Liver (tissue), 8 donors: ENCODE measurements at regions not wholly inside any gene's neighbourhood (a gene's known extent, or its start where the extent isn't known, plus 50 kb on each side); places are given as distances from the start of the nearest gene placed in this dataset.

ENCODE experiments used
- DNase-seq: peaks from one replicate; pipeline ENCODE4 v3.0.0-alpha.2; 2017; ENCODE audit warnings: low spot score
- H3K27ac ChIP-seq, 2 donors: one replicate each; pipeline ENCODE4 v1.7.0; 2013; ENCODE audit warnings: inconsistent platforms in 2 of 2, low read length in 2 of 2, control low read depth in 1 of 2, low read depth in 1 of 2, mild to moderate bottlenecking in 1 of 2
- H3K27me3 ChIP-seq, 4 donors: one replicate each; pipeline versions ENCODE4 v1.6.1 to v1.7.0; 2013; ENCODE audit warnings: low read length in 3 of 4, inconsistent platforms in 1 of 4, mild to moderate bottlenecking in 1 of 4, moderate library complexity in 1 of 4; ENCODE audit not compliant: control insufficient read depth in 4 of 4, insufficient read depth in 4 of 4
- H3K36me3 ChIP-seq, 4 donors: one replicate each; pipeline versions ENCODE4 v1.6.1 to v1.7.0; 2013; ENCODE audit warnings: low read length in 3 of 4, mild to moderate bottlenecking in 3 of 4, low read depth in 1 of 4, moderate library complexity in 1 of 4; ENCODE audit not compliant: control insufficient read depth in 4 of 4, insufficient read depth in 3 of 4
- H3K4me1 ChIP-seq, 4 donors: one replicate each; pipeline versions ENCODE4 v1.6.1 to v1.7.0; 2013; ENCODE audit warnings: low read length in 3 of 4, mild to moderate bottlenecking in 3 of 4, moderate library complexity in 1 of 4; ENCODE audit not compliant: control insufficient read depth in 4 of 4, insufficient read depth in 4 of 4
- H3K4me3 ChIP-seq, 3 donors: one replicate each; pipeline versions ENCODE4 v1.6.1 to v1.7.0; 2013; ENCODE audit warnings: low read length in 3 of 3, control low read depth in 1 of 3, low read depth in 1 of 3, mild to moderate bottlenecking in 1 of 3
- H3K9ac ChIP-seq, 2 donors: one replicate each; pipeline ENCODE4 v1.7.0; 2013; ENCODE audit warnings: low read length in 2 of 2, mild to moderate bottlenecking in 2 of 2, moderate library complexity in 2 of 2, control low read depth in 1 of 2, low read depth in 1 of 2
- H3K9me3 ChIP-seq, 4 donors: one replicate each; pipeline versions ENCODE4 v1.6.1 to v1.7.0; 2013; ENCODE audit warnings: low read length in 3 of 4; ENCODE audit not compliant: control insufficient read depth in 4 of 4
- ATF3 ChIP-seq: IDR thresholded peaks from 2 replicates; pipeline ENCODE4 v1.6.1; 2016; ENCODE audit warnings: antibody characterized with exemption
- CTCF ChIP-seq: fragments of 150-350 bp; IDR thresholded peaks from 2 replicates; pipeline ENCODE4 v1.5.1; 2017; ENCODE audit warnings: improper control_type of control experiment, low read depth, low read length; ENCODE audit not compliant: missing input control
- EGR1 ChIP-seq, 2 donors: IDR thresholded peaks; 2 replicates each; pipeline ENCODE4 v1.6.1; 2016 to 2018; ENCODE audit warnings: antibody characterized with exemption in 2 of 2, low read depth in 2 of 2
- FOXA1 ChIP-seq: IDR thresholded peaks from 2 replicates; pipeline ENCODE4 v1.6.1; 2016; ENCODE audit warnings: antibody characterized with exemption
- FOXA2 ChIP-seq: IDR thresholded peaks from 2 replicates; pipeline ENCODE4 v1.6.1; 2016; ENCODE audit warnings: antibody characterized with exemption
- GABPA ChIP-seq, 2 donors: IDR thresholded peaks in 1 of 2; conservative IDR thresholded peaks in 1 of 2; 2 replicates each; pipeline ENCODE4 v1.6.1; 2016; ENCODE audit warnings: antibody characterized with exemption in 2 of 2, mild to moderate bottlenecking in 1 of 2, moderate library complexity in 1 of 2
- HNF4A ChIP-seq, 2 donors: conservative IDR thresholded peaks; 2 replicates each; pipeline ENCODE4 v1.6.1; 2016; ENCODE audit warnings: antibody characterized with exemption in 2 of 2, mild to moderate bottlenecking in 2 of 2
- HNF4G ChIP-seq: IDR thresholded peaks from 2 replicates; pipeline ENCODE4 v1.6.1; 2016; ENCODE audit warnings: antibody characterized with exemption
- JUND ChIP-seq, 2 donors: IDR thresholded peaks; 2 replicates each; pipeline ENCODE4 v1.6.1; 2016; ENCODE audit warnings: antibody characterized with exemption in 2 of 2
- MAX ChIP-seq: IDR thresholded peaks from 2 replicates; pipeline ENCODE4 v1.6.1; 2016; ENCODE audit warnings: antibody characterized with exemption
- NR2F2 ChIP-seq: IDR thresholded peaks from 2 replicates; pipeline ENCODE4 v1.6.1; 2016; ENCODE audit warnings: antibody characterized with exemption
- RAD21 ChIP-seq, 2 donors: IDR thresholded peaks; 2 replicates each; pipeline ENCODE4 v1.6.1; 2016; ENCODE audit warnings: antibody characterized with exemption in 2 of 2, mild to moderate bottlenecking in 2 of 2
- REST ChIP-seq: IDR thresholded peaks from 2 replicates; pipeline ENCODE4 v1.6.1; 2016; ENCODE audit warnings: antibody characterized with exemption, mild to moderate bottlenecking
- RXRA ChIP-seq, 2 donors: IDR thresholded peaks; 2 replicates each; pipeline ENCODE4 v1.6.1; 2017 to 2018; ENCODE audit warnings: antibody characterized with exemption in 2 of 2, mild to moderate bottlenecking in 1 of 2
- SP1 ChIP-seq: IDR thresholded peaks from 2 replicates; pipeline ENCODE4 v1.6.1; 2018; ENCODE audit warnings: antibody characterized with exemption, mild to moderate bottlenecking
- TAF1 ChIP-seq: conservative IDR thresholded peaks from 2 replicates; pipeline ENCODE4 v1.6.1; 2016; ENCODE audit warnings: antibody characterized with exemption, mild to moderate bottlenecking
- YY1 ChIP-seq: IDR thresholded peaks from 2 replicates; pipeline ENCODE4 v1.6.1; 2016; ENCODE audit warnings: antibody characterized with exemption, mild to moderate bottlenecking
- ZBTB33 ChIP-seq: IDR thresholded peaks from 2 replicates; pipeline ENCODE4 v1.6.1; 2016; ENCODE audit warnings: antibody characterized with exemption
- WGBS: extraction: QIAGEN DNeasy Blood & Tissue Kit; methylation state at CpG from one replicate; pipeline ENCODE4 v1.1.7; 2013; 5-methylcytosine and 5-hydroxymethylcytosine counted together
- donor health status: healthy.
- donor health status: healthy.
- donor health status: healthy.
- donor health status: healthy.
- donor health status: healthy.

GRCh38 chr14:89503431-89503996 is 86.5 kb upstream of the FOXN3 start:
- Histone ChIP-seq H3K9me3 (no peaks in the 10 kb centered on the region), H3K27ac (no peak overlapping the region), H3K4me1 (peaks cover 2 to 23% (median 9%) of the 10 kb centered on the region in 4 donors), H3K9ac (no peak overlapping the region), H3K36me3 (no peaks in the 10 kb centered on the region), H3K27me3 (no peaks in the 10 kb centered on the region), H3K4me3 (no peak overlapping the region)
- WGBS = 86% methylated on average over 10 of the region's 10 CpGs
- no peak for TF ChIP-seq SP1
- no peak for TF ChIP-seq ATF3
- no peak for TF ChIP-seq JUND (IDR thresholded peaks at IDR 0.05)
- TF ChIP-seq FOXA1 = no peak
- no peak for TF ChIP-seq ZBTB33
- no peak for TF ChIP-seq TAF1
- TF ChIP-seq GABPA (IDR thresholded peaks at IDR 0.05 in 1 of 2, conservative IDR thresholded peaks at IDR 0.05 in 1 of 2) = no peak
- no peak for TF ChIP-seq HNF4A (conservative IDR thresholded peaks at IDR 0.05)
- TF ChIP-seq NR2F2 = no peak
- TF ChIP-seq CTCF = no peak
- no peak for TF ChIP-seq MAX
- no peak for DNase-seq

GRCh38 chr14:89502966-89503365 is 85.9 kb upstream of the FOXN3 start:
- Histone ChIP-seq H3K4me1 (peaks cover 2 to 20% (median 7%) of the 10 kb centered on the region in 4 donors), H3K36me3 (no peaks in the 10 kb centered on the region), H3K9me3 (no peaks in the 10 kb centered on the region), H3K27me3 (no peaks in the 10 kb centered on the region), H3K4me3 (no peak overlapping the region), H3K9ac (no peak overlapping the region), H3K27ac (no peak overlapping the region)
- no peak for TF ChIP-seq EGR1 (IDR thresholded peaks at IDR 0.05; ENCODE audit: low read depth in 2 of 2)
- TF ChIP-seq HNF4A (conservative IDR thresholded peaks at IDR 0.05) = no peak
- TF ChIP-seq CTCF = no peak
- no peak for TF ChIP-seq JUND (IDR thresholded peaks at IDR 0.05)
- TF ChIP-seq TAF1 = no peak
- no peak for TF ChIP-seq NR2F2
- TF ChIP-seq MAX = no peak
- no peak for TF ChIP-seq ATF3
- no peak for TF ChIP-seq FOXA1
- no peak for TF ChIP-seq FOXA2
- TF ChIP-seq RAD21 (IDR thresholded peaks at IDR 0.05) = no peak
- no peak for TF ChIP-seq GABPA (IDR thresholded peaks at IDR 0.05 in 1 of 2, conservative IDR thresholded peaks at IDR 0.05 in 1 of 2)
- no peak for TF ChIP-seq SP1
- no peak for TF ChIP-seq HNF4G
- TF ChIP-seq REST = no peak
- no peak for TF ChIP-seq YY1
- TF ChIP-seq RXRA (IDR thresholded peaks at IDR 0.05) = no peak
- TF ChIP-seq ZBTB33 = no peak
- DNase-seq = no peak
- 83% methylated on average over 5 of the region's 5 CpGs for WGBS
